ENCODE measurements at regions not wholly inside any gene's neighbourhood (a gene's known extent, or its start where the extent isn't known, plus 50 kb on each side); places are given as distances from the start of the nearest gene placed in this dataset.
"Not testable (repeated sequence)": the region's sequence is repeated elsewhere in the genome, so short reads cannot be mapped to it uniquely, and the experiment has no call there.

DNA sequence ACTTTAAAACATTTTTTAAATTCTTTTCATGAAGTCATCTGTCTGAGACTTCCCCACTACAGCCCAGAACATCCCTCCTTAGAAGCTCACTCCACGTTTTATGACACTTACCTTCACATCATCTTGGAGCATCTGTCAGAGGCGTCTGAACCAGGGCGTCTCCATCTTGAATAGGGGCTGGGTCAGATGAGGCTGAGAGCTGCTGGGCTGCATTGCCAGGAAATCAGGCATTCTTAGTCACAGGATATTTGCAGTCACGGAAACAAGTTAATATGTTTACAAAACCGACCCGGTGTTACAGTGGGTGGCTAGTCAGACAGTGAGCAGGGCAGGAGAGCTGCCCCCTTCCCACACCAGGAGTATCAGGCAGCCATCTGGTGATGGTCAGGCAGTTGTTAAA is 456.5 kb downstream of the FBXO15 start:
- DNase-seq (ENCODE audit: low read depth in 4 of 4, low spot score in 3 of 4), result no peak

GRCh38 chr18:73690222-73690621 is 457.4 kb downstream of the FBXO15 start:
- DNase-seq (ENCODE audit: low read depth in 4 of 4, low spot score in 3 of 4), result no peak

DNA sequence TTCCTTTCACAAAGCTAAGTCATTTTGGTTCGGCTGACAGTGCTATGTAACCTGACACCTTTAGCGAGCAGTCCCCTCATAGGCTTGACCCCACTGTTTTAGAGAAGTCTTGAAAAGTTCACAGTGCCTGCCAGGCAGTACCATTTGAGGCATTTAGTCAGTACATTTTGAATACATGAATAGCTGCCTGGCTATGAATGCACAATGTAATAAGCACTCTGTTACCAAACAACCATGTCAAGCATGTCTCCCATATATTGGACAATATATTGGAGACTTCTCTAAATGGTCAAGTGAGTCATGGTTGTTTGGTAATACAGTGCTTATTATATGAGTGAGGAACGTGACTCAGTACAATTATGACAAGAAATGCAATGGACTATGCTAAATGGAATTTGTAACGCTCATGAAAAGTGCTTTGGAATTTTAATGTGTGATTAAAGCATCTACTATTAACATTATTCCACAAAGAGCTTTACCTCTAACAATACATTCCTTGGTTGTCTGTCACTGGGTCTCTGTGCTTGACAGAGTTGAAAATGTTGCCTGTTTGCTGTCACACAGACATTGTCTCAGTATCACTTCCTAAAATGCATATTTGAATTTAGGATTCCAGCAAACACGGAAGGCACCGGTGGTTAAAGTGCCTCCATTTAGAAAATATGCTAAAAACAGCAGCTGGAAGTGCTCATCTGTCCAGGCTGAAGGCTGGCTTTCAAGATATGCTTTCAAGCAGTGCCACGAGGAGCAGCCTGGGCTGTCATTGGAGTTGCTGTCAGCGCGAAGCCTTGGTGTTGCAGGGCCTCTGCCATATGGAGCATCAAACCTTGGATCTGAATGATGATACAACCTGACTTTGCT is 458.6 kb downstream of the FBXO15 start:
- DNase-seq (ENCODE audit: low read depth in 4 of 4, low spot score in 3 of 4), result no peak

DNA sequence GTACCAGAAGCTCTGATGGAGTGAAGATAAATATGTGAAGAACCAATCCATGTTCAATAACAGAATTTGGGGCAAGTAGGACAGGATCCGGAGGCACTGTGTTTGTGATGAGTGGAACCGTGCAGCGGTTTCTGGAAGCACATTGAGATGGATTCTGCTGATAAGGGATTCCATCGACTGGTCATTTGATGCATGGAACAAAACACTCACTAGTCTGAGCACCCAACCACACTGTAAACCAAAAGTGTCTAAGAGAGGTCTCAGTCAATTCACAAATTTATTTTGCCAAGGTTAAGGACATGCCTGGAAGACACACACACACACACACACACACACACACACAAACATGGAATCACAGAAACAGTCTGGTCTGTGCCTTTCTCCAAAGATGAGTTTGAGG is 459.5 kb downstream of the FBXO15 start:
- DNase-seq (ENCODE audit: low read depth in 4 of 4, low spot score in 3 of 4), result no peak

DNA sequence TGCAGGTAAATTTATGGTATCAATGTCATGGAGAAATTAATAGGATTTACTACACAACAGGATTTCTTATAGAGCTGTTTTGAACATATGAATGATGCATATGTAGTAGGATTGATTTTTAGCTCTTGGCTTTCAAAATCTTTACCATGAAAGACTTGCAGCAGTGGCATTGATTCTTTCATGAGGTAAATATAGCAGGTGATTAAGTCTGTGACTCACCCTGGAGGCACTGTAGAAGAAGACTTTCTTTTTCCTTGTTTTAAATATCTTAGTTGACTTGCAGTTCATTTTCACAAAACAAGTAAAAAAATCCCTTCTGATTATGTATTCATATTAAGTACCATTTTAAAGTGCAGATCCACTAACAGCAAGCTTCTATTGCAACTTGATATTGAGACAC is 463.0 kb downstream of the FBXO15 start:
- no peak for DNase-seq (ENCODE audit: low read depth in 4 of 4, low spot score in 3 of 4)

DNA sequence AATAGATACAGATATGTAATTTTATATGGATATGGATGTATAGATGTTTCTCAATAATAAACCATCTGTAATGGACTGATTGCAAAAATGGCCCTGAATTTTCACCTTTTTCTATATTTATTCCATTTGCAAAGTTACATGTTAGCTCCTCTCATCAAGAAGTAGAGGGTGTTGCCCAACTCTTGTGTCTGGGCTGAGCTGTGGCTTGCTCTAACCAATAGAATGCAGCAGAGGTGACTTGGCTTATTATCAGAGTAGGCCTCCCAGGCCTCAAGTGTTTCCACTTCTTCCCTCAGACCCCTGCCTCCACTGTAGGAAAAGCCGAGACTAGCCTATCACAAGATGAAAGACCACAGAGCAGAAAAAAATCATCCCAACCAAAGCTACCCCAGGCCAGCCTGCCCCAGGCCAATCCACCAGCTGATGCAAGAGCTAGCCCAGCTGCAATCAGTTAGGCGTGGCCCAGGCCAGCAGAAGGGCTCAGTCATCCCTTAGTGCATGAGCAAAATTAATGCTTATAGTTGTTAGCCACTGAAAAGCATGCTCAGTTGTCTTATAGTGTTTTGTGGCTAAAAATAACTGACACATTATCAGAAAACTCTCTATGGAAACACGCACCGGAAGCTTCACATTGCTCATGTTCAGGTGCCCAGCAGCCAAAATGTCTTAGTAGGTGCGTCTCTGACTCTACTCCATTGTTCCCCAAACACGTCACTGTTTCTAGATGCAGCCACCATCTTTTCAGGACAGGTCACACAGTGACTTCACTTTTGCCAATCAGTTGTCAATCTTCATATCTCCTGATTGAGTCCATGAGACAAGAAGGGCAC is 464.0 kb downstream of the FBXO15 start:
- DNase-seq (ENCODE audit: low read depth in 4 of 4, low spot score in 3 of 4), result no peak

GRCh38 chr18:73681912-73682311 is 465.7 kb downstream of the FBXO15 start:
- DNase-seq (ENCODE audit: low read depth in 4 of 4, low spot score in 3 of 4), result no peak

- DNase-seq (ENCODE audit: low read depth in 4 of 4, low spot score in 3 of 4), result no peak
These were observed 466.2 kb downstream of the FBXO15 start for GRCh38 chr18:73681398-73681797.

DNA sequence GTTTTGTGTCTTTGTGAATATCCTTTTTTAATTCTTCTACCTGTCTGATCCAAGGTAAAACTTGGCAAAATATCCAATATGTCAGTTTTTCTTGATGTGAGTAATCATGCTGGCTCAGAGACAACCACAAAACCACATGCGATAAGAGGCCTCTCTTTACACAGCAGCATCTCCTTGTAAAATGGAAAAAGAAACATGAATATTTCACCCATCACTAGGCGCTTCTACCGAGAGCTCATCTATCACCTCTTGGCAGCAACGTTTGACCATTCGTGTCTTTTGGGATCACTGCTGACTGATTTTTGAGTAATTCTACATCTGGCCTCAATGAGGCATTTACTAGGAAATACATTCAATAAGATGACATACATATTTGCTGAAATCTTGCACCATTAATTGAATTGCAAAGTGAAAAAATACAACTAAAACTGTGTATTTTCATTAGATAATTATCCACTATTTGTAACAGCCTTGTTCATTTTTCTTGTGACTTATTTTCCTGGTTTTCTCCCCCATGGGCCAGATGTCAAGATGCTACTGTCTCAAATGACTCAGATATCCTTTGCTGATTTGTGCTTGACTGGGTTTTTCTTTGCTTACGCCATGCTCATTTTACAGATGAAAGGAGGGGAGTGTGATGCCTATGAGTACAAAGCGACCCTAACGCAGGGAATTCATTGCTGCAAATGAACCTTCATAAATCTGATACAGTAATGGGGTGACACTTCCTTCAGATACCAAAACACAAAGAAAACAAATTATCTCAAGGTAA is 467.5 kb downstream of the FBXO15 start:
- no peak for DNase-seq (ENCODE audit: low read depth in 4 of 4, low spot score in 3 of 4)

- no peak for DNase-seq (ENCODE audit: low read depth in 4 of 4, low spot score in 3 of 4)
These were observed 470.2 kb downstream of the FBXO15 start for GRCh38 chr18:73677450-73677849.

- no peak for DNase-seq (ENCODE audit: low read depth in 4 of 4, low spot score in 3 of 4)
These were observed 473.3 kb downstream of the FBXO15 start for GRCh38 chr18:73674125-73674865.

DNA sequence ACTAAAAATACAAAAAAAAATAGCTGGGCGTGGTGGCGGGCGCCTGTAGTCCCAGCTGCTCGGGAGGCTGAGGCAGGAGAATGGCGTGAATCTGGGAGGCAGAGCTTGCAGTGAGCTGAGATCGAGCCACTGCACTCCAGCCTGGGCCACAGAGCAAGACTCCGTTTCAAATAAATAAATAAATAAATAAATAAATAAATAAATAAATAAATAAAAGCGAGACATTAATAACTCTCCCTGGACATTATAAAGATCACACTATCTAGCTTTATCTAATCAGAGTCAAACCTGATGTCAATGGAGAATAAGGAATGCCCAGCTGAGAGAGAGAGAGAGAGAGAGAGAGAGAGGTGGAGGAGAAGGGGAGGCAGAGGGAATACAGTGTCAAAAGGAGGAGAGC is 476.2 kb downstream of the FBXO15 start:
- DNase-seq (ENCODE audit: low read depth in 4 of 4, low spot score in 3 of 4), result not testable (repeated sequence)

GRCh38 chr18:73670524-73670923 is 477.1 kb downstream of the FBXO15 start:
- DNase-seq (ENCODE audit: low read depth in 4 of 4, low spot score in 3 of 4), result no peak

GRCh38 chr18:73670039-73670438 is 477.6 kb downstream of the FBXO15 start:
- DNase-seq (ENCODE audit: low read depth in 4 of 4, low spot score in 3 of 4), result no peak

- DNase-seq (ENCODE audit: low read depth in 4 of 4, low spot score in 3 of 4), result no peak
These were observed 478.3 kb downstream of the FBXO15 start for GRCh38 chr18:73669297-73669696.

GRCh38 chr18:73668051-73668450 is 479.6 kb downstream of the FBXO15 start:
- DNase-seq (ENCODE audit: low read depth in 4 of 4, low spot score in 3 of 4), result no peak

- no peak for DNase-seq (ENCODE audit: low read depth in 4 of 4, low spot score in 3 of 4)
These were observed 480.9 kb downstream of the FBXO15 start for GRCh38 chr18:73666772-73667171.

DNA sequence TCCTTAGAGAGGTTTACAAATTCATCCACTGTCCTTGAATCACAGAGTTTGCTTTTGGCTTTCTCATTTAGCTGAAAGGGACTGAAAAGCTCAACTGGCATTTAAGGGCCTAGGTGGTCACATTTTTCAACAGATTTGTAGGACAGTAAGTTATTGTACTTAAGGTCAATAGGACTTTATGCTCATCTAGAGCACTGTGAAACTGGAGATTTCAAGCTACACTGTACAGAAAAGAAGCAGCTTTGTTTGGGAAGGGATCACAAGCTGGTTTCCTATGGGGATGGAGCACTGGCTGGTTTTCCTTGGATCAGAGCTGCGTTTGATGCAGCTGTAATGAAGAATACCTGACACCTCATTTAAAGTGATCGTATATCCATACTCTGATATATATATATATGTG is 482.7 kb downstream of the FBXO15 start:
- no peak for DNase-seq (ENCODE audit: low read depth in 4 of 4, low spot score in 3 of 4)

DNA sequence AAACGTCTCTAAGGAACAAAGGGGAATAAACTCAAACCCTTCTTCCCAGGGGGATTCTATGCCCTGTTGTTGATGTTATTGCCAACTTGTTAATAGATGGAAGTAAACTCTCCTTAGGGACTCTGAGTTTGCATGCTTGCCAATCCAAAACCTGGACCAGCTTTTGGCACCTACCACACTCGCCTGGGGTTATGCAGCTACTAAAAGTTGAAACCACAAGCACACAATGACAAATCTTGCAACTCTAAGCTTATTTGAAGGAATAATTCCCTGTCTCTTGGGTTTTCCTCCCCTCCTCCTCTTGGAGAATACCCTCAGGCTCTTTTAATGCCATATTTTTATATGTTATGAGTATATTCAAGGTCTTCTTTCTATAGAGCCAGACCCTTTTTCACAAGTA is 484.1 kb downstream of the FBXO15 start:
- no peak for DNase-seq (ENCODE audit: low read depth in 4 of 4, low spot score in 3 of 4)

- no peak for DNase-seq (ENCODE audit: low read depth in 4 of 4, low spot score in 3 of 4)
These were observed 485.2 kb downstream of the FBXO15 start for GRCh38 chr18:73662421-73662820.
